SH-SY5Y (cell line): ENCODE measurements at regions not wholly inside any gene's neighbourhood (a gene's known extent, or its start where the extent isn't known, plus 50 kb on each side); places are given as distances from the start of the nearest gene placed in this dataset.

Experiments used
- GATA2 ChIP-seq: IDR thresholded peaks from 2 replicates; pipeline ENCODE4 v1.6.1; 2011; ENCODE audit warnings: mild to moderate bottlenecking, low read depth, low read length
- GATA3 ChIP-seq: IDR thresholded peaks from 2 replicates; pipeline ENCODE4 v1.6.1; 2011; ENCODE audit warnings: low read depth, mild to moderate bottlenecking, low read length, moderate library complexity

GRCh38 chr10:81108516-81109199 lies 571.0 kb downstream of the SH2D4B start:
- TF ChIP-seq GATA2: no peak
- TF ChIP-seq GATA3: no peak

- TF ChIP-seq GATA3: no peak
- TF ChIP-seq GATA2: no peak
Observed at GRCh38 chr10:81109200-81109752, 571.6 kb downstream of the SH2D4B start.

- TF ChIP-seq GATA3 (no peak), GATA2 (no peak)
Observed at GRCh38 chr10:81116201-81116600, 578.5 kb downstream of the SH2D4B start.

GRCh38 chr10:81116990-81117389 lies 579.3 kb downstream of the SH2D4B start:
- TF ChIP-seq GATA3 (no peak), GATA2 (no peak)

- no peak for TF ChIP-seq GATA2
- TF ChIP-seq GATA3: no peak
Observed at GRCh38 chr10:81127931-81128330, 590.2 kb downstream of the SH2D4B start.

- TF ChIP-seq GATA2 (no peak), GATA3 (no peak)
Observed at GRCh38 chr10:81130014-81130413, 592.3 kb downstream of the SH2D4B start.

- no peak for TF ChIP-seq GATA3
Observed at GRCh38 chr10:81135851-81136250, 598.1 kb downstream of the SH2D4B start.

GRCh38 chr10:81136261-81136660 lies 598.6 kb downstream of the SH2D4B start:
- TF ChIP-seq GATA3: no peak
- no peak for TF ChIP-seq GATA2

GRCh38 chr10:81145975-81146374 lies 608.3 kb downstream of the SH2D4B start:
- TF ChIP-seq GATA2 (no peak), GATA3 (no peak)

- TF ChIP-seq GATA3: no peak
- TF ChIP-seq GATA2: no peak
Observed at GRCh38 chr10:81146436-81146835, 608.7 kb downstream of the SH2D4B start.

- TF ChIP-seq GATA3: no peak
- TF ChIP-seq GATA2: no peak
Observed at GRCh38 chr10:81152656-81153055, 615.0 kb downstream of the SH2D4B start.

- no peak for TF ChIP-seq GATA2
- no peak for TF ChIP-seq GATA3
Observed at GRCh38 chr10:81157681-81158080, 620.0 kb downstream of the SH2D4B start.

GRCh38 chr10:81177651-81178244 lies 640.0 kb downstream of the SH2D4B start:
- TF ChIP-seq GATA2 (no peak), GATA3 (no peak)

- TF ChIP-seq GATA2 (no peak), GATA3 (no peak)
Observed at GRCh38 chr10:81179324-81179723, 641.6 kb downstream of the SH2D4B start.

GRCh38 chr10:81179805-81180452 lies 642.2 kb downstream of the SH2D4B start:
- TF ChIP-seq GATA2: no peak
- no peak for TF ChIP-seq GATA3
